ENCODE measurements at regions not wholly inside any gene's neighbourhood (a gene's known extent, or its start where the extent isn't known, plus 50 kb on each side); places are given as distances from the start of the nearest gene placed in this dataset.
"Not testable (repeated sequence)": the region's sequence is repeated elsewhere in the genome, so short reads cannot be mapped to it uniquely, and the experiment has no call there.

GRCh38 chr10:6729071-6729774, 149.1 kb upstream of the PRKCQ start:
- peak; percentile 93 for DNase-seq (ENCODE audit: low spot score)

GRCh38 chr10:6726924-6727323, 146.8 kb upstream of the PRKCQ start:
- no peak for DNase-seq (ENCODE audit: low spot score)

GRCh38 chr10:6722616-6723004, 142.5 kb upstream of the PRKCQ start:
- peak; percentile 48 for DNase-seq (ENCODE audit: low spot score)

GRCh38 chr10:6721964-6722615, 142.0 kb upstream of the PRKCQ start:
- DNase-seq (ENCODE audit: low spot score), result peak; percentile 87

- DNase-seq (ENCODE audit: low spot score), result peak; percentile 95
These were observed 141.4 kb upstream of the PRKCQ start for GRCh38 chr10:6721480-6721879.

- DNase-seq (ENCODE audit: low spot score), result no peak
These were observed 139.5 kb upstream of the PRKCQ start for GRCh38 chr10:6719561-6719960.

GRCh38 chr10:6718550-6718949, 138.5 kb upstream of the PRKCQ start:
- DNase-seq (ENCODE audit: low spot score), result no peak

- peak; percentile 54 for DNase-seq (ENCODE audit: low spot score)
These were observed 136.4 kb upstream of the PRKCQ start for GRCh38 chr10:6716516-6716915.

- no peak for DNase-seq (ENCODE audit: low spot score)
These were observed 133.6 kb upstream of the PRKCQ start for GRCh38 chr10:6713716-6714115.

GRCh38 chr10:6713120-6713519, 133.0 kb upstream of the PRKCQ start:
- DNase-seq (ENCODE audit: low spot score), result no peak

GRCh38 chr10:6711881-6712280, 131.8 kb upstream of the PRKCQ start:
- no peak for DNase-seq (ENCODE audit: low spot score)

- DNase-seq (ENCODE audit: low spot score), result no peak
These were observed 131.3 kb upstream of the PRKCQ start for GRCh38 chr10:6711408-6711841.

- no peak for DNase-seq (ENCODE audit: low spot score)
These were observed 127.3 kb upstream of the PRKCQ start for GRCh38 chr10:6707352-6707751.

- no peak for DNase-seq (ENCODE audit: low spot score)
These were observed 126.6 kb upstream of the PRKCQ start for GRCh38 chr10:6706725-6707124.

GRCh38 chr10:6704896-6705295, 124.8 kb upstream of the PRKCQ start:
- DNase-seq (ENCODE audit: low spot score), result no peak

GRCh38 chr10:6702833-6703232, 122.8 kb upstream of the PRKCQ start:
- DNase-seq (ENCODE audit: low spot score), result not testable (repeated sequence)

GRCh38 chr10:6702030-6702429, 122.0 kb upstream of the PRKCQ start:
- DNase-seq (ENCODE audit: low spot score), result no peak

GRCh38 chr10:6701289-6701688, 121.2 kb upstream of the PRKCQ start:
- no peak for DNase-seq (ENCODE audit: low spot score)

GRCh38 chr10:6700066-6700465, 120.0 kb upstream of the PRKCQ start:
- DNase-seq (ENCODE audit: low spot score), result no peak

- no peak for DNase-seq (ENCODE audit: low spot score)
These were observed 119.3 kb upstream of the PRKCQ start for GRCh38 chr10:6699336-6699735.

GRCh38 chr10:6695519-6695918, 115.4 kb upstream of the PRKCQ start:
- DNase-seq (ENCODE audit: low spot score), result no peak

- DNase-seq (ENCODE audit: low spot score), result peak; percentile 12
These were observed 114.5 kb upstream of the PRKCQ start for GRCh38 chr10:6694447-6695140.

- no peak for DNase-seq (ENCODE audit: low spot score)
These were observed 112.8 kb upstream of the PRKCQ start for GRCh38 chr10:6692856-6693255.
